Small intestine (tissue), 7 donors: ENCODE measurements at regions not wholly inside any gene's neighbourhood (a gene's known extent, or its start where the extent isn't known, plus 50 kb on each side); places are given as distances from the start of the nearest gene placed in this dataset.
"Not testable (repeated sequence)": the region's sequence is repeated elsewhere in the genome, so short reads cannot be mapped to it uniquely, and the experiment has no call there.

Experiments
- DNase-seq, 2 donors: peaks; one replicate each; pipeline versions ENCODE4 v3.0.0 to v3.0.0-alpha.2; 2013
- FAIRE-seq: peaks from 2 replicates; lab custom pipeline; 2012; peaks lifted over from hg19 to GRCh38; lab: Jason Lieb, UNC
- H3K27ac ChIP-seq, 3 donors: one replicate each; pipeline ENCODE4 v1.5.1; 2013; ENCODE audit warnings: low read length in 2 of 3, mild to moderate bottlenecking in 2 of 3, control low read depth in 1 of 3, inconsistent platforms in 1 of 3, low read depth in 1 of 3, moderate library complexity in 1 of 3
- H3K27me3 ChIP-seq, 3 donors: one replicate each; pipeline ENCODE4 v1.6.1; 2013; ENCODE audit warnings: low read length in 3 of 3, inconsistent platforms in 1 of 3; ENCODE audit not compliant: control insufficient read depth in 3 of 3, insufficient read depth in 3 of 3
- H3K36me3 ChIP-seq, 3 donors: one replicate each; pipeline ENCODE4 v1.6.1; 2013; ENCODE audit warnings: low read length in 3 of 3, inconsistent platforms in 1 of 3, low read depth in 1 of 3, mild to moderate bottlenecking in 1 of 3, moderate library complexity in 1 of 3; ENCODE audit not compliant: control insufficient read depth in 3 of 3, insufficient read depth in 2 of 3
- H3K4me1 ChIP-seq, 3 donors: one replicate each; pipeline ENCODE4 v1.6.1; 2013; ENCODE audit warnings: low read length in 2 of 3, inconsistent platforms in 1 of 3, low read depth in 1 of 3, mild to moderate bottlenecking in 1 of 3, moderate library complexity in 1 of 3; ENCODE audit not compliant: control insufficient read depth in 3 of 3, insufficient read depth in 2 of 3
- H3K4me3 ChIP-seq, 3 donors: one replicate each; pipeline ENCODE4 v1.5.1; 2013; ENCODE audit warnings: low read length in 3 of 3, control low read depth in 1 of 3, inconsistent platforms in 1 of 3, low read depth in 1 of 3, mild to moderate bottlenecking in 1 of 3, moderate library complexity in 1 of 3
- H3K9me3 ChIP-seq, 2 donors: one replicate each; pipeline ENCODE4 v1.6.1; 2013; ENCODE audit warnings: low read depth in 1 of 2, low read length in 1 of 2; ENCODE audit not compliant: control insufficient read depth in 2 of 2, insufficient read depth in 1 of 2
- WGBS, 3 donors: extraction: QIAGEN DNeasy Blood & Tissue Kit; methylation state at CpG; one replicate each; pipeline ENCODE4 v1.1.7; 2013; 5-methylcytosine and 5-hydroxymethylcytosine counted together
- donor health status: healthy with polysubstance abuse.
- donor health status: control.
- donor health status: control.
- donor health status: Bipolar disorder and iron deficiency.
- donor health status: healthy.

- peaks cover 9 to 53% of the 10 kb centered on the region in 2 donors for H3K9me3 ChIP-seq
These were observed 212.1 kb downstream of the FOXD4L6 start for GRCh38 chr9:40916399-40916783.

GRCh38 chr9:40915660-40916398, 212.7 kb downstream of the FOXD4L6 start:
- peaks cover 9 to 58% of the 10 kb centered on the region in 2 donors for H3K9me3 ChIP-seq
- H3K4me1 ChIP-seq, H3K27me3 ChIP-seq, H3K36me3 ChIP-seq, DNase-seq, FAIRE-seq, H3K27ac ChIP-seq, H3K4me3 ChIP-seq: not testable (repeated sequence)
- WGBS, 3 donors, result 83 to 86% (median 84%) methylated on average over 13 of the region's 13 CpGs

More at GRCh38 chr9:40916399-40916783, 212.1 kb downstream of the FOXD4L6 start:
- not testable (repeated sequence) for H3K27me3 ChIP-seq, H3K36me3 ChIP-seq, H3K4me3 ChIP-seq, H3K4me1 ChIP-seq, FAIRE-seq, H3K27ac ChIP-seq, DNase-seq
- 70 to 79% (median 78%) methylated on average over 5 of the region's 5 CpGs for WGBS, 3 donors

GRCh38 chr9:40914772-40915659, 213.5 kb downstream of the FOXD4L6 start:
- H3K9me3 ChIP-seq, result peaks cover 10 to 67% of the 10 kb centered on the region in 2 donors
- DNase-seq, result no peak
- no peak overlapping the region for H3K27ac ChIP-seq
- H3K27me3 ChIP-seq, result no peaks in the 10 kb centered on the region
- H3K36me3 ChIP-seq, result no peaks in the 10 kb centered on the region
- H3K4me3 ChIP-seq, result no peak overlapping the region
- H3K4me1 ChIP-seq, result no peaks in the 10 kb centered on the region
- FAIRE-seq, result no peak
- WGBS, 3 donors, result 51 to 60% (median 54%) methylated on average over 5 of the region's 5 CpGs

GRCh38 chr9:40913928-40914673, 214.4 kb downstream of the FOXD4L6 start:
- Histone ChIP-seq H3K36me3 (no peaks in the 10 kb centered on the region), H3K4me1 (no peaks in the 10 kb centered on the region), H3K27ac (no peak overlapping the region), H3K9me3 (peaks cover 10 to 76% of the 10 kb centered on the region in 2 donors), H3K4me3 (no peak overlapping the region), H3K27me3 (no peaks in the 10 kb centered on the region)
- WGBS, 3 donors, result 55 to 65% (median 65%) methylated on average over 8 of the region's 8 CpGs
- no peak for DNase-seq
- FAIRE-seq, result no peak

- Histone ChIP-seq H3K36me3 (no peaks in the 10 kb centered on the region), H3K9me3 (peaks cover 10 to 85% of the 10 kb centered on the region in 2 donors), H3K4me1 (no peaks in the 10 kb centered on the region), H3K27me3 (no peaks in the 10 kb centered on the region), H3K27ac (no peak overlapping the region), H3K4me3 (no peak overlapping the region)
- DNase-seq (no peak), FAIRE-seq (no peak)
- 67 to 72% (median 68%) methylated on average over 11 of the region's 11 CpGs for WGBS, 3 donors
These were observed 215.3 kb downstream of the FOXD4L6 start for GRCh38 chr9:40913096-40913719.

- not testable (repeated sequence) for H3K4me1 ChIP-seq, H3K36me3 ChIP-seq, FAIRE-seq, H3K27ac ChIP-seq, H3K27me3 ChIP-seq, H3K4me3 ChIP-seq, DNase-seq
- H3K9me3 ChIP-seq, result peaks cover 10 to 90% of the 10 kb centered on the region in 2 donors
- 72 to 84% (median 76%) methylated on average over 4 of the region's 4 CpGs for WGBS, 3 donors
These were observed 215.8 kb downstream of the FOXD4L6 start for GRCh38 chr9:40912679-40913078.

DNA sequence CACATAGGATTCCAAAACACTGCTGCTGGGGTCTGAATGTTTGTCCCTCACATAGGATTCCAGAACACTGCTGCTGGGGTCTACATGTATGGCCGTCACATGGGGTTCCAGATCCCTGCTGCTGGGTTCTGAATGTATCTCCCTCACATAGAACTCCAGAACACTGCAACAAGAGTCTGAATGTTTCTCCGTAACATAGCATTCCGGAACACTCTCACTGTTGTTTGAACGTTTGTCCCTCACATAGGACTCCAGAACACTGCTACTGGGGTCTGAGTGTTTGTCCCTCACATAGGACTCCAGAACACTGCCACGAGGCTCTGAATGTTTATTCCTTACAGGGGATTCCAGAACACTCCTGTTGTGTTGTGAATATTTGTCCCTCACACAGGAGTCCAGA, 216.8 kb downstream of the FOXD4L6 start:
- Histone ChIP-seq H3K36me3 (no peaks in the 10 kb centered on the region), H3K4me3 (no peak overlapping the region), H3K9me3 (peaks cover 10 to 99% of the 10 kb centered on the region in 2 donors), H3K4me1 (no peaks in the 10 kb centered on the region), H3K27me3 (no peaks in the 10 kb centered on the region), H3K27ac (no peak overlapping the region)
- 72 to 77% (median 76%) methylated on average over 5 of the region's 5 CpGs for WGBS, 3 donors
- DNase-seq (no peak), FAIRE-seq (no peak)

DNA sequence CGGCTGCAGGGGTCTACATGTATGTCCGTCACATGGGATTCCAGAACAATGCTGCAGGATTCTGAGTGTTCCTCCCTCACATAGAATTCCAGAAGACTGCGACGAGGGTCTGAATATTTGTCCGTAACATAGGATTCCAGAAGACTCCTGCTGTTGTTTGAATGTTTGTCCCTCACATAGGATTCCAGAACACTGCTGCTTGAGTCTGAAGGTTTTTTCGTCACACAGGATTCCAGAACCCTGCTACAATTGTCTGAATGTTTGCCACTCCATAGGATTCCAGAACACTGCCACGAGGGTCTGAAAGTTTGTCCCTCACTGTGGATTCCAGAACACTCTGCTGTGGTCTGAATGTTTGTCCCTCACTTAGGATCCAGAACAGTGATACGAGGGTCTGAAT, 217.5 kb downstream of the FOXD4L6 start:
- H3K4me3 ChIP-seq, DNase-seq, H3K27ac ChIP-seq, FAIRE-seq, H3K4me1 ChIP-seq, H3K36me3 ChIP-seq, H3K27me3 ChIP-seq: not testable (repeated sequence)
- WGBS, 3 donors, result 72 to 83% (median 77%) methylated on average over 8 of the region's 8 CpGs
- H3K9me3 ChIP-seq, result peaks cover 7 to 99% of the 10 kb centered on the region in 2 donors
